OCI-LY3 (cell line): ENCODE measurements at regions not wholly inside any gene's neighbourhood (a gene's known extent, or its start where the extent isn't known, plus 50 kb on each side); places are given as distances from the start of the nearest gene placed in this dataset.

Source experiments
- H2AFZ ChIP-seq: fragments of 200-600, 300-600 bp; shearing (Covaris generic); 2 replicates; pipeline ENCODE4 v1.6.0; 2014; ENCODE audit warnings: antibody characterized with exemption, low read depth, low read length
- H3K27ac ChIP-seq: fragments of 200-600, 300-600 bp; sonication (generic); 2 replicates; pipeline ENCODE4 v1.5.1; 2014; ENCODE audit warnings: mild to moderate bottlenecking, low read length, moderate library complexity, mixed read lengths
- H3K27me3 ChIP-seq: fragments of 200-600, 300-600 bp; sonication (generic); 2 replicates; pipeline ENCODE4 v1.6.1; 2014; ENCODE audit warnings: low read depth, low read length, mixed read lengths
- H3K36me3 ChIP-seq: fragments of 200-600, 300-600 bp; sonication (generic); replicated peaks from 2 replicates; pipeline ENCODE3; 2014; ENCODE audit warnings: low read depth, low read length, mixed read lengths
- H3K4me1 ChIP-seq: fragments of 300-600, 200-600 bp; sonication (generic); 2 replicates; pipeline ENCODE4 v1.6.1; 2014; ENCODE audit warnings: low read length, mixed read lengths
- H3K4me2 ChIP-seq: fragments of 200-600, 300-600 bp; sonication (generic); 2 replicates; pipeline ENCODE4 v1.6.1; 2014; ENCODE audit warnings: low read length, mixed read lengths
- H3K4me3 ChIP-seq: fragments of 300-600, 200-600 bp; sonication (generic); 2 replicates; pipeline ENCODE4 v1.5.1; 2014; ENCODE audit warnings: antibody characterized with exemption, mild to moderate bottlenecking, low read length, moderate library complexity
- H3K79me2 ChIP-seq: fragments of 300-600, 200-600 bp; shearing (Covaris generic); 2 replicates; pipeline ENCODE4 v1.6.1; 2014; ENCODE audit warnings: mild to moderate bottlenecking, low read length, mixed read lengths
- H3K9ac ChIP-seq: fragments of 300-600, 200-600 bp; shearing (Covaris generic); 2 replicates; pipeline ENCODE4 v1.6.0; 2014; ENCODE audit warnings: mild to moderate bottlenecking, low read length, moderate library complexity
- H3K9me3 ChIP-seq: fragments of 200-600, 300-600 bp; shearing (Covaris generic); 2 replicates; pipeline ENCODE4 v1.6.1; 2014; ENCODE audit warnings: low read length, mixed read lengths; ENCODE audit not compliant: insufficient read depth
- H4K20me1 ChIP-seq: fragments of 200-600, 300-600 bp; sonication (generic); 2 replicates; pipeline ENCODE4 v1.6.1; 2016; ENCODE audit warnings: low read length, mixed read lengths; ENCODE audit not compliant: insufficient read depth
- EZH2phosphoT487 ChIP-seq: fragments of 200-600 bp; shearing (Covaris generic); IDR thresholded peaks from 2 replicates; pipeline ENCODE4 v1.6.1; 2018; ENCODE audit warnings: antibody characterized with exemption, mixed run types, low read depth
- TF ChIP-seq, protein P1 (sequence below): fragments of 200-600, 300-600 bp; sonication (generic); IDR thresholded peaks from 2 replicates; pipeline ENCODE4 v1.5.1; 2014; ENCODE audit warnings: antibody characterized with exemption, low read length, low read depth

DNA sequence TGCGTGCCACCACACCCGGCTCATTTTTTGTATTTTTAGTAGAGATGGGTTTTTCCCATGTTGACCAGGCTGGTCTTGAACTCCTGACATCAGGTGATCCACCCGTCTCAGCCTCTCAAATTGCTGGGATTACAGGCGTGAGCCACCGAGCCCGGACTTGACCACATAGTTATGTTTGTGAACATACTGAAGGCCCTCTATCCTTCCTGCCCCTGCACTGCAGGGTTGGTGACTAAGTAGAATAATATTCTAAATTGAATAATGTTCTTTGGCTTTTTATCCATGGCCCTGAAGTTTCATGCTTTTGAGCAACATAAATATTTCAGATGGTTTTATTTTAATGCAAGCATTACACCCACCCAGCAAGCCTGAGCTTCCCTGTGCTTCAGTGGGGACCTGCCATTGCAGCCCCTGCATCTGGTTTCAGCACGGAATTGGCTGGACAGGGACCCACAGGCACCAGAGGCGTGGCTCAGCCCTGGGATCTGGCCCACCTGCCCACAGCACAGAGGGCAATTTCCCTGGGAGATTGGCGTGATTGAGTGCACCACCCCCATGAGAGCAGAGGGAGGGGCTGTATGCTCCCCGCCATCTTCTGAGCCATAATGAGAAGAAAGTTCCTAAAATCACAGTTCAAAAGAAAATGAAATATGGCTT is 460.5 kb downstream of the BRD1 start:
- H3K4me1 ChIP-seq: no peaks in the 10 kb centered on the region
- H3K9ac ChIP-seq: no peak overlapping the region
- no peak overlapping the region for H3K4me3 ChIP-seq
- TF ChIP-seq, protein P1, sequence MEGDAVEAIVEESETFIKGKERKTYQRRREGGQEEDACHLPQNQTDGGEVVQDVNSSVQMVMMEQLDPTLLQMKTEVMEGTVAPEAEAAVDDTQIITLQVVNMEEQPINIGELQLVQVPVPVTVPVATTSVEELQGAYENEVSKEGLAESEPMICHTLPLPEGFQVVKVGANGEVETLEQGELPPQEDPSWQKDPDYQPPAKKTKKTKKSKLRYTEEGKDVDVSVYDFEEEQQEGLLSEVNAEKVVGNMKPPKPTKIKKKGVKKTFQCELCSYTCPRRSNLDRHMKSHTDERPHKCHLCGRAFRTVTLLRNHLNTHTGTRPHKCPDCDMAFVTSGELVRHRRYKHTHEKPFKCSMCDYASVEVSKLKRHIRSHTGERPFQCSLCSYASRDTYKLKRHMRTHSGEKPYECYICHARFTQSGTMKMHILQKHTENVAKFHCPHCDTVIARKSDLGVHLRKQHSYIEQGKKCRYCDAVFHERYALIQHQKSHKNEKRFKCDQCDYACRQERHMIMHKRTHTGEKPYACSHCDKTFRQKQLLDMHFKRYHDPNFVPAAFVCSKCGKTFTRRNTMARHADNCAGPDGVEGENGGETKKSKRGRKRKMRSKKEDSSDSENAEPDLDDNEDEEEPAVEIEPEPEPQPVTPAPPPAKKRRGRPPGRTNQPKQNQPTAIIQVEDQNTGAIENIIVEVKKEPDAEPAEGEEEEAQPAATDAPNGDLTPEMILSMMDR: no peak
- TF ChIP-seq EZH2phosphoT487: no peak
- H4K20me1 ChIP-seq: no peaks in the 10 kb centered on the region
- no peaks in the 10 kb centered on the region for H3K36me3 ChIP-seq
- H3K9me3 ChIP-seq: no peaks in the 10 kb centered on the region
- H3K79me2 ChIP-seq: no peaks in the 10 kb centered on the region
- H3K27ac ChIP-seq: no peak overlapping the region
- H3K4me2 ChIP-seq: no peak overlapping the region
- H2AFZ ChIP-seq: no peak overlapping the region
- no peaks in the 10 kb centered on the region for H3K27me3 ChIP-seq

DNA sequence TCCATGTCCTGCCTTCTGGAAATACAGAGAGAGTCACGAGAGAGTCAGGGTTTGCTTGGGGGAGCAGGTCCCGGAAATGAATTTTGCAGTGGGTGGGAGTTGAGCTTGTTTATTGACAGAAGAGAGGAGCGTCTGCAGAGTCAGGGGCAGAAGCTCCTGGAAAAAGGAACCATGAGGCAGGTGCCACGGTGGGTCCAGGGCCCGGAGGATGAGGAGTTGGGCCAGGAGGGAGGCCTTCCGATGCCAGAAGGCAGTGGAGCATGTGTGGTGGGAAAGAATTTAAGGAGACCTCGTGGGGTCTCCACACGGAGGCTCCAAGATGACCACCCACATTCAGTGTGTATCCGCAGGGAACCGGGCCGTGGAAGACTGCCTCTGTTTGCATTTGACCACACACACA is 461.2 kb downstream of the BRD1 start:
- TF ChIP-seq, protein P1: no peak
- no peak for TF ChIP-seq EZH2phosphoT487
- no peak overlapping the region for H3K27ac ChIP-seq
- no peak overlapping the region for H3K4me3 ChIP-seq

DNA sequence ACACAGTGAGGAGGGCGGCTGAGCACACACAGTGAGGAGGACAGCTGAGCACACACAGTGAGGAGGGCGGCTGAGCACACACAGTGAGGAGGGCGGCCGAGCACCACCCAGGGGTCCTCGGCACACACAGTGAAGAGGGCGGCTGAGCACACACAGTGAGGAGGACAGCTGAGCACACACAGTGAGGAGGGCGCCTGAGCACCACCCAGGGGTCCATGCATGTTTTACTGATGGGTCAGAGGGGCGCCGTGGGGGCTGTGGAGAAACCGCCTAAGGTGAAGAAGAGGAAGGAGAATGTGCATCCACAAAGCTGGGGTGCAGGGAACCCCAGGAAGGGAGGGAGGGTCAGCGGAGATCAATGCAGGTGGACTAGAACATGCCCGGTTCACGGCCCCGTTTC is 461.8 kb downstream of the BRD1 start:
- no peaks in the 10 kb centered on the region for H3K9me3 ChIP-seq
- no peaks in the 10 kb centered on the region for H3K79me2 ChIP-seq
- no peaks in the 10 kb centered on the region for H4K20me1 ChIP-seq
- no peak overlapping the region for H3K9ac ChIP-seq
- H3K27me3 ChIP-seq: 0 out of 2 replicates have a peak, but pooled peaks cover under 1% of the 10 kb centered on the region
- H3K4me2 ChIP-seq: no peak overlapping the region
- no peak overlapping the region for H2AFZ ChIP-seq
- TF ChIP-seq, protein P1: no peak
- no peak for TF ChIP-seq EZH2phosphoT487
- H3K36me3 ChIP-seq: no peaks in the 10 kb centered on the region
- no peak overlapping the region for H3K4me3 ChIP-seq
- no peaks in the 10 kb centered on the region for H3K4me1 ChIP-seq
- no peak overlapping the region for H3K27ac ChIP-seq

More for the DNA sequence above, 461.2 kb downstream of the BRD1 start:
- Histone ChIP-seq H2AFZ (no peak overlapping the region), H3K9me3 (no peaks in the 10 kb centered on the region), H4K20me1 (no peaks in the 10 kb centered on the region), H3K4me2 (no peak overlapping the region), H3K9ac (no peak overlapping the region), H3K27me3 (no peaks in the 10 kb centered on the region), H3K4me1 (no peaks in the 10 kb centered on the region), H3K79me2 (no peaks in the 10 kb centered on the region), H3K36me3 (no peaks in the 10 kb centered on the region)

DNA sequence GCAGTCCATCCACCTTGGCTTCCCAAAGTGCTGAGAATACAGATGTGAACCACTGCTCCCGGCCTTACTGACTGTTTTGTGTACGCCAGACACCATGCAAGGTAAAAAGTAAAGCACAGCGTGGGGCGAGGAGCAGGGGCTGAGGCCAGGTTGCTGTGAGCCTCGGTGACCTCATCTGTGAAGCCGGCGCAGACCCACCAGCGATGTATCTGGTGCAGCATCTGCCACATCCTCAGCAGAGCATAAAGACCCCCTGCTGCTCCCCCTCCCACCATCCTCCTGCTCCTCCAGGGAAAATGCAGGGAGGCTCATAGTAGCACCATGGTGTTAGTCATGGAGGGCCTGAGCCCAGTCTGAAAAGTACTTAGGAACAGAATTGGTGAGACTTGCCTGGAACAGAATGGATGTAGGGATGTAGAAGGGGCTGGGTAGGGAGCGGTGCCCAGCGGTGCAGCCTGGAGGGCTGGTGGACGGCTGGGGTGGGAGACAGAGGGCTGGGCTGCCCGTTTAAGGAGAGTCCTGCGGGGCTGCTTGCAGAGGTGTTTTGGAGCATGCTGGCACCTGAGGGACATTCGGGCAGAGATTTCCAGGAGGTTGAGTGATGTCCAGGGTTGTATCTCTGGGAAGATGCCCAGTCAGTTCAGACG is 462.4 kb downstream of the BRD1 start:
- H3K36me3 ChIP-seq: no peaks in the 10 kb centered on the region
- no peak overlapping the region for H3K9ac ChIP-seq
- no peaks in the 10 kb centered on the region for H3K79me2 ChIP-seq
- H3K27me3 ChIP-seq: 0 out of 2 replicates have a peak, but pooled peaks cover 3% of the 10 kb centered on the region
- no peak overlapping the region for H3K27ac ChIP-seq
- H3K4me2 ChIP-seq: no peak overlapping the region
- no peaks in the 10 kb centered on the region for H4K20me1 ChIP-seq
- no peak overlapping the region for H2AFZ ChIP-seq
- no peaks in the 10 kb centered on the region for H3K4me1 ChIP-seq
- TF ChIP-seq, protein P1: no peak
- TF ChIP-seq EZH2phosphoT487: no peak
- H3K9me3 ChIP-seq: no peaks in the 10 kb centered on the region
- H3K4me3 ChIP-seq: no peak overlapping the region
